CD4-positive, CD25-positive, alpha-beta regulatory T cell (primary cell): ENCODE measurements at regions not wholly inside any gene's neighbourhood (a gene's known extent, or its start where the extent isn't known, plus 50 kb on each side); places are given as distances from the start of the nearest gene placed in this dataset.

Experiments used
- ATAC-seq, 2 donors: fragments of 150-1000 bp; cut with Tn5 transposase; one replicate each; pipeline ENCODE4 v1.10.0; 2021; ENCODE audit warnings: low read depth in 2 of 2, moderate number of reproducible peaks in 2 of 2, moderate library complexity in 1 of 2
- DNase-seq, 3 donors: peaks; one replicate each; pipeline versions ENCODE4 v3.0.0 to v3.0.0-alpha.2; 2012 to 2022; ENCODE audit warnings: mixed read lengths in 1 of 3
- H3K27ac ChIP-seq: one replicate; pipeline ENCODE4 v1.7.0; 2013; ENCODE audit warnings: mild to moderate bottlenecking, low read length; ENCODE audit not compliant: insufficient read depth, poor library complexity, severe bottlenecking
- H3K27me3 ChIP-seq: one replicate; pipeline ENCODE4 v1.7.0; 2013; ENCODE audit warnings: low read length; ENCODE audit not compliant: control insufficient read depth, insufficient read depth
- H3K36me3 ChIP-seq: one replicate; pipeline ENCODE4 v1.7.0; 2013; ENCODE audit warnings: mild to moderate bottlenecking, low read length, moderate library complexity; ENCODE audit not compliant: control insufficient read depth, insufficient read depth
- H3K4me1 ChIP-seq: 2 replicates; pipeline ENCODE4 v1.7.0; 2013; ENCODE audit warnings: mild to moderate bottlenecking, low read length; ENCODE audit not compliant: insufficient read depth, control insufficient read depth, poor library complexity, severe bottlenecking
- H3K4me3 ChIP-seq: one replicate; pipeline ENCODE4 v1.7.0; 2013; ENCODE audit warnings: low read depth, mild to moderate bottlenecking, low read length, moderate library complexity
- H3K9me3 ChIP-seq, 2 experiments: 1 replicate in 1 of 2; 2 replicates in 1 of 2; pipeline ENCODE4 v1.7.0; 2013; ENCODE audit warnings: low read length in 2 of 2, mild to moderate bottlenecking in 1 of 2, moderate library complexity in 1 of 2; ENCODE audit not compliant: control insufficient read depth in 2 of 2
- H3K27ac Mint-ChIP-seq, 3 donors: one replicate each; pipeline ENCODE4 v1.8.0; 2020 to 2022; ENCODE audit warnings: mild to moderate bottlenecking in 3 of 3, mixed read lengths in 3 of 3, moderate library complexity in 2 of 3
- H3K27me3 Mint-ChIP-seq: one replicate; pipeline ENCODE4 v1.8.0; 2022; ENCODE audit warnings: mild to moderate bottlenecking, mixed read lengths
- H3K36me3 Mint-ChIP-seq: one replicate; pipeline ENCODE4 v1.8.0; 2020; ENCODE audit warnings: mixed read lengths
- H3K4me1 Mint-ChIP-seq, 4 donors: one replicate each; pipeline ENCODE4 v1.8.0; 2020 to 2022; ENCODE audit warnings: mixed read lengths in 4 of 4, mild to moderate bottlenecking in 1 of 4
- H3K4me3 Mint-ChIP-seq, 4 donors: one replicate each; pipeline ENCODE4 v1.8.0; 2020 to 2022; ENCODE audit warnings: mild to moderate bottlenecking in 4 of 4, mixed read lengths in 4 of 4, moderate library complexity in 3 of 4
- H3K9me3 Mint-ChIP-seq, 7 donors: one replicate each; pipeline ENCODE4 v1.8.0; 2020 to 2022; ENCODE audit warnings: mixed read lengths in 7 of 7, mild to moderate bottlenecking in 3 of 7, moderate library complexity in 2 of 7

GRCh38 chr2:18159896-18160295 lies 281.4 kb downstream of the KCNS3 start:
- Histone ChIP-seq H3K27ac (no peak overlapping the region), H3K9me3 (no peaks in the 10 kb centered on the region), H3K4me3 (no peak overlapping the region), H3K36me3 (no peaks in the 10 kb centered on the region), H3K27me3 (no peaks in the 10 kb centered on the region), H3K4me1 (no peaks in the 10 kb centered on the region)
- Mint-ChIP-seq H3K9me3 (peaks cover 0 to 2% (median 0%) of the 10 kb centered on the region in 7 donors), H3K4me3 (no peak overlapping the region), H3K4me1 (no peaks in the 10 kb centered on the region), H3K27ac (no peak overlapping the region), H3K27me3 (no peaks in the 10 kb centered on the region), H3K36me3 (no peaks in the 10 kb centered on the region)
- ATAC-seq = no peak
- DNase-seq = no peak

- Mint-ChIP-seq H3K36me3 (no peaks in the 10 kb centered on the region), H3K4me1 (no peaks in the 10 kb centered on the region), H3K4me3 (no peak overlapping the region), H3K27me3 (no peaks in the 10 kb centered on the region), H3K9me3 (peaks cover 0 to 2% (median 0%) of the 10 kb centered on the region in 7 donors), H3K27ac (no peak overlapping the region)
- H3K4me1 ChIP-seq = no peaks in the 10 kb centered on the region
- no peaks in the 10 kb centered on the region for H3K36me3 ChIP-seq
- H3K27ac ChIP-seq = no peak overlapping the region
- no peaks in the 10 kb centered on the region for H3K9me3 ChIP-seq
- DNase-seq (no peak), ATAC-seq (no peak)
- no peak overlapping the region for H3K4me3 ChIP-seq
- H3K27me3 ChIP-seq = no peaks in the 10 kb centered on the region
These were observed 278.0 kb downstream of the KCNS3 start for GRCh38 chr2:18156421-18156820.

- DNase-seq = no peak
- Mint-ChIP-seq H3K36me3 (no peaks in the 10 kb centered on the region), H3K4me3 (no peak overlapping the region), H3K4me1 (no peaks in the 10 kb centered on the region), H3K27ac (no peak overlapping the region), H3K9me3 (peaks cover 0 to 2% (median 0%) of the 10 kb centered on the region in 7 donors), H3K27me3 (no peaks in the 10 kb centered on the region)
- H3K36me3 ChIP-seq = no peaks in the 10 kb centered on the region
- no peaks in the 10 kb centered on the region for H3K9me3 ChIP-seq
- no peak overlapping the region for H3K27ac ChIP-seq
- H3K4me1 ChIP-seq = no peaks in the 10 kb centered on the region
- no peaks in the 10 kb centered on the region for H3K27me3 ChIP-seq
- no peak overlapping the region for H3K4me3 ChIP-seq
- ATAC-seq = no peak
These were observed 277.5 kb downstream of the KCNS3 start for GRCh38 chr2:18156002-18156401.

- Mint-ChIP-seq H3K27ac (no peak overlapping the region), H3K36me3 (no peaks in the 10 kb centered on the region), H3K4me1 (no peaks in the 10 kb centered on the region), H3K9me3 (peaks cover 0 to 2% (median 0%) of the 10 kb centered on the region in 7 donors), H3K4me3 (peak overlapping the region in 1 of 4 donors; percentile 70), H3K27me3 (no peaks in the 10 kb centered on the region)
- Histone ChIP-seq H3K27ac (no peak overlapping the region), H3K4me1 (no peaks in the 10 kb centered on the region), H3K9me3 (no peaks in the 10 kb centered on the region), H3K27me3 (no peaks in the 10 kb centered on the region), H3K36me3 (no peaks in the 10 kb centered on the region), H3K4me3 (no peak overlapping the region)
- ATAC-seq (no peak), DNase-seq (no peak)
These were observed 276.3 kb downstream of the KCNS3 start for GRCh38 chr2:18154812-18155211.

- H3K4me3 Mint-ChIP-seq = no peak overlapping the region
- H3K27me3 Mint-ChIP-seq = no peaks in the 10 kb centered on the region
- ATAC-seq = no peak
- H3K36me3 Mint-ChIP-seq = no peaks in the 10 kb centered on the region
- H3K27ac ChIP-seq = no peak overlapping the region
- no peaks in the 10 kb centered on the region for H3K9me3 ChIP-seq
- no peaks in the 10 kb centered on the region for H3K27me3 ChIP-seq
- H3K4me1 Mint-ChIP-seq = no peaks in the 10 kb centered on the region
- H3K27ac Mint-ChIP-seq = no peak overlapping the region
- peaks cover 0 to 1% (median 0%) of the 10 kb centered on the region in 7 donors for H3K9me3 Mint-ChIP-seq
- H3K36me3 ChIP-seq = no peaks in the 10 kb centered on the region
- DNase-seq = no peak
- H3K4me3 ChIP-seq = no peak overlapping the region
- no peaks in the 10 kb centered on the region for H3K4me1 ChIP-seq
These were observed 275.8 kb downstream of the KCNS3 start for GRCh38 chr2:18154259-18154658.

GRCh38 chr2:18153741-18154140 lies 275.3 kb downstream of the KCNS3 start:
- Histone ChIP-seq H3K4me1 (no peaks in the 10 kb centered on the region), H3K9me3 (no peaks in the 10 kb centered on the region), H3K27me3 (no peaks in the 10 kb centered on the region), H3K36me3 (no peaks in the 10 kb centered on the region), H3K27ac (no peak overlapping the region), H3K4me3 (no peak overlapping the region)
- DNase-seq (no peak), ATAC-seq (no peak)
- H3K27me3 Mint-ChIP-seq = peaks cover 3% of the 10 kb centered on the region
- H3K4me3 Mint-ChIP-seq = no peak overlapping the region
- no peak overlapping the region for H3K27ac Mint-ChIP-seq
- no peaks in the 10 kb centered on the region for H3K4me1 Mint-ChIP-seq
- H3K36me3 Mint-ChIP-seq = no peaks in the 10 kb centered on the region
- peaks cover 0 to 2% (median 0%) of the 10 kb centered on the region in 7 donors for H3K9me3 Mint-ChIP-seq

GRCh38 chr2:18151237-18151636 lies 272.8 kb downstream of the KCNS3 start:
- H3K4me3 ChIP-seq = no peak overlapping the region
- ATAC-seq (no peak), DNase-seq (no peak)
- peaks cover 0 to 2% (median 0%) of the 10 kb centered on the region in 7 donors for H3K9me3 Mint-ChIP-seq
- no peaks in the 10 kb centered on the region for H3K4me1 Mint-ChIP-seq
- H3K4me3 Mint-ChIP-seq = no peak overlapping the region
- H3K4me1 ChIP-seq = no peaks in the 10 kb centered on the region
- no peaks in the 10 kb centered on the region for H3K27me3 ChIP-seq
- H3K27me3 Mint-ChIP-seq = peaks cover 4% of the 10 kb centered on the region
- no peaks in the 10 kb centered on the region for H3K36me3 Mint-ChIP-seq
- no peaks in the 10 kb centered on the region for H3K36me3 ChIP-seq
- no peaks in the 10 kb centered on the region for H3K9me3 ChIP-seq
- H3K27ac ChIP-seq = no peak overlapping the region
- H3K27ac Mint-ChIP-seq = no peak overlapping the region

- no peaks in the 10 kb centered on the region for H3K36me3 ChIP-seq
- Mint-ChIP-seq H3K4me1 (no peaks in the 10 kb centered on the region), H3K27me3 (peaks cover 4% of the 10 kb centered on the region), H3K4me3 (no peak overlapping the region), H3K27ac (no peak overlapping the region), H3K9me3 (peaks cover 0 to 2% (median 0%) of the 10 kb centered on the region in 7 donors), H3K36me3 (no peaks in the 10 kb centered on the region)
- H3K27ac ChIP-seq = no peak overlapping the region
- ATAC-seq (no peak), DNase-seq (peak in 1 of 3 donors; percentile 35)
- no peaks in the 10 kb centered on the region for H3K9me3 ChIP-seq
- H3K27me3 ChIP-seq = no peaks in the 10 kb centered on the region
- H3K4me3 ChIP-seq = no peak overlapping the region
- H3K4me1 ChIP-seq = no peaks in the 10 kb centered on the region
These were observed 271.3 kb downstream of the KCNS3 start for GRCh38 chr2:18149660-18150246.
